ENCODE measurements at regions not wholly inside any gene's neighbourhood (a gene's known extent, or its start where the extent isn't known, plus 50 kb on each side); places are given as distances from the start of the nearest gene placed in this dataset.

DNA sequence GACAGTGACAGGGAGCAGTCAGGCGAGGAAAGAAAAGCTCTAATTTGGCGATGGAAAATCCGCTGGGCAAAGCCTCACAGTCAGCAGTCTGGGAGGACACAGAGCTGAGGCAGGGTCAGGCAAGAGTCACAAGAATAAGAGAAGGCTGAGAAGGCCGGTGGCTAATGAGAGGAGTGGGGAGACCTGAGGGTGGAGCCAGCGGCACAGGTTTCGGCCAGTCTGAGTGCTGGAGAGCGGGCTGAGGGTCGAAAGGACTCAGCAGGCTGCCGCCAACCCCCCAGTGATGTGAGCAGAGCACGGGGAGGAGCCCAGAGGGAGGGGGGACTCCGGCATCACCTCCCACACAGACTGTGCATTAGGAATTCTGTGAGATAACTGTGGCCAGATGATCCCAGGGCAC is 500.6 kb upstream of the MYT1L start:
- no peak; the same call in 2 of the 3 replicates for ATAC-seq
- TF ChIP-seq ZNF8 (CRISPR knock-in tag; IDR thresholded peaks at IDR 0.05) (no peak), TOX (CRISPR knock-in tag; IDR thresholded peaks at IDR 0.05; ENCODE audit: borderline replicate concordance) (no peak), CSDC2 (CRISPR knock-in tag; IDR thresholded peaks at IDR 0.05) (no peak), GLIS3 (CRISPR knock-in tag; IDR thresholded peaks at IDR 0.05) (no peak), ISL1 (CRISPR knock-in tag; IDR thresholded peaks at IDR 0.05) (no peak), ESRRG (CRISPR knock-in tag; IDR thresholded peaks at IDR 0.05) (no peak), ARNTL (CRISPR knock-in tag; IDR thresholded peaks at IDR 0.05; ENCODE audit: borderline replicate concordance, low read depth) (no peak), ZNF565 (CRISPR knock-in tag; conservative IDR thresholded peaks at IDR 0.05; ENCODE audit: low read depth) (no peak), TCF4 (CRISPR knock-in tag; IDR thresholded peaks at IDR 0.05; ENCODE audit: borderline replicate concordance) (no peak), BACH2 (CRISPR knock-in tag; IDR thresholded peaks at IDR 0.05; ENCODE audit: borderline replicate concordance) (no peak), SNAI2 (CRISPR knock-in tag; IDR thresholded peaks at IDR 0.05) (no peak), OSR1 (CRISPR knock-in tag; IDR thresholded peaks at IDR 0.05) (no peak), ZFP30 (CRISPR knock-in tag; IDR thresholded peaks at IDR 0.05) (no peak), ZFP3 (CRISPR knock-in tag; IDR thresholded peaks at IDR 0.05) (no peak)
- TF ChIP-seq, protein P1, sequence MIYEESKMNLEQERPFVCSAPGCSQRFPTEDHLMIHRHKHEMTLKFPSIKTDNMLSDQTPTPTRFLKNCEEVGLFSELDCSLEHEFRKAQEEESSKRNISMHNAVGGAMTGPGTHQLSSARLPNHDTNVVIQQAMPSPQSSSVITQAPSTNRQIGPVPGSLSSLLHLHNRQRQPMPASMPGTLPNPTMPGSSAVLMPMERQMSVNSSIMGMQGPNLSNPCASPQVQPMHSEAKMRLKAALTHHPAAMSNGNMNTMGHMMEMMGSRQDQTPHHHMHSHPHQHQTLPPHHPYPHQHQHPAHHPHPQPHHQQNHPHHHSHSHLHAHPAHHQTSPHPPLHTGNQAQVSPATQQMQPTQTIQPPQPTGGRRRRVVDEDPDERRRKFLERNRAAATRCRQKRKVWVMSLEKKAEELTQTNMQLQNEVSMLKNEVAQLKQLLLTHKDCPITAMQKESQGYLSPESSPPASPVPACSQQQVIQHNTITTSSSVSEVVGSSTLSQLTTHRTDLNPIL (CRISPR knock-in tag; IDR thresholded peaks at IDR 0.05; ENCODE audit: low read depth), result no peak
- TF ChIP-seq, protein P2, sequence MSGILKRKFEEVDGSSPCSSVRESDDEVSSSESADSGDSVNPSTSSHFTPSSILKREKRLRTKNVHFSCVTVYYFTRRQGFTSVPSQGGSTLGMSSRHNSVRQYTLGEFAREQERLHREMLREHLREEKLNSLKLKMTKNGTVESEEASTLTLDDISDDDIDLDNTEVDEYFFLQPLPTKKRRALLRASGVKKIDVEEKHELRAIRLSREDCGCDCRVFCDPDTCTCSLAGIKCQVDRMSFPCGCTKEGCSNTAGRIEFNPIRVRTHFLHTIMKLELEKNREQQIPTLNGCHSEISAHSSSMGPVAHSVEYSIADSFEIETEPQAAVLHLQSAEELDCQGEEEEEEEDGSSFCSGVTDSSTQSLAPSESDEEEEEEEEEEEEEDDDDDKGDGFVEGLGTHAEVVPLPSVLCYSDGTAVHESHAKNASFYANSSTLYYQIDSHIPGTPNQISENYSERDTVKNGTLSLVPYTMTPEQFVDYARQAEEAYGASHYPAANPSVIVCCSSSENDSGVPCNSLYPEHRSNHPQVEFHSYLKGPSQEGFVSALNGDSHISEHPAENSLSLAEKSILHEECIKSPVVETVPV (CRISPR knock-in tag; IDR thresholded peaks at IDR 0.05), result no peak
- TF ChIP-seq, protein P3, sequence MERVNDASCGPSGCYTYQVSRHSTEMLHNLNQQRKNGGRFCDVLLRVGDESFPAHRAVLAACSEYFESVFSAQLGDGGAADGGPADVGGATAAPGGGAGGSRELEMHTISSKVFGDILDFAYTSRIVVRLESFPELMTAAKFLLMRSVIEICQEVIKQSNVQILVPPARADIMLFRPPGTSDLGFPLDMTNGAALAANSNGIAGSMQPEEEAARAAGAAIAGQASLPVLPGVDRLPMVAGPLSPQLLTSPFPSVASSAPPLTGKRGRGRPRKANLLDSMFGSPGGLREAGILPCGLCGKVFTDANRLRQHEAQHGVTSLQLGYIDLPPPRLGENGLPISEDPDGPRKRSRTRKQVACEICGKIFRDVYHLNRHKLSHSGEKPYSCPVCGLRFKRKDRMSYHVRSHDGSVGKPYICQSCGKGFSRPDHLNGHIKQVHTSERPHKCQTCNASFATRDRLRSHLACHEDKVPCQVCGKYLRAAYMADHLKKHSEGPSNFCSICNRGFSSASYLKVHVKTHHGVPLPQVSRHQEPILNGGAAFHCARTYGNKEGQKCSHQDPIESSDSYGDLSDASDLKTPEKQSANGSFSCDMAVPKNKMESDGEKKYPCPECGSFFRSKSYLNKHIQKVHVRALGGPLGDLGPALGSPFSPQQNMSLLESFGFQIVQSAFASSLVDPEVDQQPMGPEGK (CRISPR knock-in tag; IDR thresholded peaks at IDR 0.05; ENCODE audit: borderline replicate concordance), result no peak
- TF ChIP-seq, protein P4, sequence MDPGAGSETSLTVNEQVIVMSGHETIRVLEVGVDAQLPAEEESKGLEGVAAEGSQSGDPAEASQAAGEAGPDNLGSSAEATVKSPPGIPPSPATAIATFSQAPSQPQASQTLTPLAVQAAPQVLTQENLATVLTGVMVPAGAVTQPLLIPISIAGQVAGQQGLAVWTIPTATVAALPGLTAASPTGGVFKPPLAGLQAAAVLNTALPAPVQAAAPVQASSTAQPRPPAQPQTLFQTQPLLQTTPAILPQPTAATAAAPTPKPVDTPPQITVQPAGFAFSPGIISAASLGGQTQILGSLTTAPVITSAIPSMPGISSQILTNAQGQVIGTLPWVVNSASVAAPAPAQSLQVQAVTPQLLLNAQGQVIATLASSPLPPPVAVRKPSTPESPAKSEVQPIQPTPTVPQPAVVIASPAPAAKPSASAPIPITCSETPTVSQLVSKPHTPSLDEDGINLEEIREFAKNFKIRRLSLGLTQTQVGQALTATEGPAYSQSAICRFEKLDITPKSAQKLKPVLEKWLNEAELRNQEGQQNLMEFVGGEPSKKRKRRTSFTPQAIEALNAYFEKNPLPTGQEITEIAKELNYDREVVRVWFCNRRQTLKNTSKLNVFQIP (CRISPR knock-in tag; IDR thresholded peaks at IDR 0.05; ENCODE audit: borderline replicate concordance, low read depth), result no peak

DNA sequence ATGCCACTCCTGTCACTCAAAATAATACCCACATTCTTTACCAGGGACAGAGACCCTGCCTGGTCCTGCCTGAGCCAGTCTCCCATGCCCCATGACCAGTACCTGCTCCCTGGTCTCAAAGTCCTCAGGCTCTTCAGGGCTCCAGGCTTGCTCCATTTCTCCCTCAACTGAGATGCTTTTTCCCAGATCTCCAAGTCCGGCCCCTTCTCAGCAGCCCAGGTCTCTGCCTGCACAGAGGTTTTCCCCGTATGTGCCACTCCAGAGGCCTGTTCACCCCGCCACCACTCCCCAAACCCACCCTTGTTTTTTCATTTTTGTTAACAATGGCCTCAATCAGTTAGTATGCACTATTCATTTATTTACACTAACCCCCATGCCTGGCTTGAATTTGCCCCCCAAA is 499.5 kb upstream of the MYT1L start:
- no peak for TF ChIP-seq TCF4 (CRISPR knock-in tag; IDR thresholded peaks at IDR 0.05; ENCODE audit: borderline replicate concordance)
- no peak for TF ChIP-seq ZC3H10 (CRISPR knock-in tag; IDR thresholded peaks at IDR 0.05)
- TF ChIP-seq, protein P3 (CRISPR knock-in tag; IDR thresholded peaks at IDR 0.05; ENCODE audit: borderline replicate concordance), result no peak
- no peak for TF ChIP-seq TOX (CRISPR knock-in tag; IDR thresholded peaks at IDR 0.05; ENCODE audit: borderline replicate concordance)
- no peak for TF ChIP-seq OSR1 (CRISPR knock-in tag; IDR thresholded peaks at IDR 0.05)

DNA sequence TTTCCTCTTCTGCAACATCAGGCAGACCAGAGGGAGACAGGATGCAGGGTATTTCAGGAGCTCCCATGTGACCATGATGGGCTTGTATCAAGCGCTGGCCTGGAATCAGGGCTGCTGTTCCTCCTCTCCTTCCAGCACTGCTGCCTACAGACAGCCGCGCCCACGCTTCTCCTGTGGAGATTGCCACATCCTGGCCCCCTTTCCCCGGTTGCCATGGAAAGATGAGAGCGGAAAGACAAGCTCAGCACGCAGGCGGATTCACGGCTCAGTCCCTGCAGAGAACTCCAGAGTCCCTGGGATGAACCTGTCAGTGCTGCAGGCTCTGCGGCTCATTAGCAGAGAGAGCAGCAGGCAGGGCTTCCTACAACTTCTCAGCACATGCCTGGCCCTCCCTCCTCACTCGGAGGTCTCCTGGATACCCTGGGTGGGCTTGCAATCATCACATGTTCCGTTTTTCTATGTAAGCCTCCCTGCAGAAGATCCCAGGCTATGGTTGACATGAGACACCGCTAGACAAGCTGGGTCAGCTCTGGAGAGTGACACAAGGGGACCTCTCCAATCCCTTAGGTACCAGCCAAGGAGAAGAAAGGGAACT is 497.8 kb upstream of the MYT1L start:
- ATAC-seq, result no peak
- TF ChIP-seq, protein P2 (CRISPR knock-in tag; IDR thresholded peaks at IDR 0.05), result no peak
- TF ChIP-seq CSDC2 (CRISPR knock-in tag; IDR thresholded peaks at IDR 0.05) (no peak), PPARA (CRISPR knock-in tag; IDR thresholded peaks at IDR 0.05; ENCODE audit: borderline replicate concordance) (no peak), RARB (CRISPR knock-in tag; IDR thresholded peaks at IDR 0.05) (no peak), ZFP3 (CRISPR knock-in tag; IDR thresholded peaks at IDR 0.05) (no peak), SNAI2 (CRISPR knock-in tag; IDR thresholded peaks at IDR 0.05) (no peak), ISL1 (CRISPR knock-in tag; IDR thresholded peaks at IDR 0.05) (no peak), GLIS3 (CRISPR knock-in tag; IDR thresholded peaks at IDR 0.05) (no peak)
- TF ChIP-seq, protein P1 (CRISPR knock-in tag; IDR thresholded peaks at IDR 0.05; ENCODE audit: low read depth), result no peak
- TF ChIP-seq, protein P5, sequence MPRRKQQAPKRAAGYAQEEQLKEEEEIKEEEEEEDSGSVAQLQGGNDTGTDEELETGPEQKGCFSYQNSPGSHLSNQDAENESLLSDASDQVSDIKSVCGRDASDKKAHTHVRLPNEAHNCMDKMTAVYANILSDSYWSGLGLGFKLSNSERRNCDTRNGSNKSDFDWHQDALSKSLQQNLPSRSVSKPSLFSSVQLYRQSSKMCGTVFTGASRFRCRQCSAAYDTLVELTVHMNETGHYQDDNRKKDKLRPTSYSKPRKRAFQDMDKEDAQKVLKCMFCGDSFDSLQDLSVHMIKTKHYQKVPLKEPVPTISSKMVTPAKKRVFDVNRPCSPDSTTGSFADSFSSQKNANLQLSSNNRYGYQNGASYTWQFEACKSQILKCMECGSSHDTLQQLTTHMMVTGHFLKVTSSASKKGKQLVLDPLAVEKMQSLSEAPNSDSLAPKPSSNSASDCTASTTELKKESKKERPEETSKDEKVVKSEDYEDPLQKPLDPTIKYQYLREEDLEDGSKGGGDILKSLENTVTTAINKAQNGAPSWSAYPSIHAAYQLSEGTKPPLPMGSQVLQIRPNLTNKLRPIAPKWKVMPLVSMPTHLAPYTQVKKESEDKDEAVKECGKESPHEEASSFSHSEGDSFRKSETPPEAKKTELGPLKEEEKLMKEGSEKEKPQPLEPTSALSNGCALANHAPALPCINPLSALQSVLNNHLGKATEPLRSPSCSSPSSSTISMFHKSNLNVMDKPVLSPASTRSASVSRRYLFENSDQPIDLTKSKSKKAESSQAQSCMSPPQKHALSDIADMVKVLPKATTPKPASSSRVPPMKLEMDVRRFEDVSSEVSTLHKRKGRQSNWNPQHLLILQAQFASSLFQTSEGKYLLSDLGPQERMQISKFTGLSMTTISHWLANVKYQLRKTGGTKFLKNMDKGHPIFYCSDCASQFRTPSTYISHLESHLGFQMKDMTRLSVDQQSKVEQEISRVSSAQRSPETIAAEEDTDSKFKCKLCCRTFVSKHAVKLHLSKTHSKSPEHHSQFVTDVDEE (CRISPR knock-in tag; IDR thresholded peaks at IDR 0.05), result no peak

More for the DNA sequence above, 499.5 kb upstream of the MYT1L start:
- ATAC-seq, result no peak

All from SK-N-SH treated with all-trans-retinoic acid at 6 μM for 48 hours (cell line).